ENCODE measurements at regions not wholly inside any gene's neighbourhood (a gene's known extent, or its start where the extent isn't known, plus 50 kb on each side); places are given as distances from the start of the nearest gene placed in this dataset.

DNA sequence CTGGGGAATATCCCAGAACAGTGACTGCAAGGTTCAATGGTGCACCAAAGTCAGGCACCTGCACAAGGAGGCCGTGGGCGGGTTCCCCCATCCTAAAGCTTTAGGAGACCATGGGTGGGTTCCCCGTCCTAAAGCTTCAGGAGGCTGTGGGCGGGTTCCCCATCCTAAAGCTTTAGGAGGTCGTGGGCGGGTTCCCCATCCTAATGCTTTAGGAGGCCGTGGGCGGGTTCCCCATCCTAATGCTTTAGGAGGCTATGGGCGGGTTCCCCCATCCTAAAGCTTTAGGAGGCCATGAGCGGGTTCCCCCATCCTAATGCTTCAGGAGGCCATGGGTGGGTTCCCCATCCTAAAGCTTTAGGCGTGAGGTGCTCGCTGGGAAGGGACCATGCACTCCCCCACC, 313.3 kb downstream of the FOXL1 start:
- TF ChIP-seq EZH2phosphoT487 (IDR thresholded peaks at IDR 0.05; ENCODE audit: insufficient read depth, low read depth): no peak
- TF ChIP-seq EZH2 (IDR thresholded peaks at IDR 0.05; ENCODE audit: insufficient read depth, poor library complexity, severe bottlenecking): no peak

Data from GM23248 (cell line).